Skin epidermis (tissue), 12 donors: ENCODE measurements at regions not wholly inside any gene's neighbourhood (a gene's known extent, or its start where the extent isn't known, plus 50 kb on each side); places are given as distances from the start of the nearest gene placed in this dataset.

Experiments
- H3K27ac ChIP-seq, 21 experiments: fragments of 200-600 bp; sonication (generic) in 11 of 21; one replicate each; pipeline ENCODE4 v1.5.0; 2020; ENCODE audit warnings: mild to moderate bottlenecking in 3 of 21, inconsistent platforms in 2 of 21, moderate library complexity in 2 of 21
- H3K4me3 ChIP-seq, 7 experiments: fragments of 200-600 bp; sonication (generic) in 2 of 7; one replicate each; pipeline ENCODE4 v1.5.0; 2020; ENCODE audit warnings: inconsistent platforms in 2 of 7, mild to moderate bottlenecking in 2 of 7, moderate library complexity in 1 of 7

GRCh38 chr10:44824607-44825006, 86.5 kb upstream of the TMEM72 start:
- H3K4me3 ChIP-seq: no peak overlapping the region
- no peak overlapping the region for H3K27ac ChIP-seq

GRCh38 chr10:44827431-44828006, 83.6 kb upstream of the TMEM72 start:
- no peak overlapping the region for H3K27ac ChIP-seq
- H3K4me3 ChIP-seq: no peak overlapping the region

- Histone ChIP-seq H3K4me3 (no peak overlapping the region), H3K27ac (no peak overlapping the region)
These were observed 82.5 kb upstream of the TMEM72 start for GRCh38 chr10:44828508-44829142.

GRCh38 chr10:44829426-44829825, 81.7 kb upstream of the TMEM72 start:
- Histone ChIP-seq H3K4me3 (no peak overlapping the region), H3K27ac (no peak overlapping the region)

- Histone ChIP-seq H3K4me3 (no peak overlapping the region), H3K27ac (no peak overlapping the region)
These were observed 81.1 kb upstream of the TMEM72 start for GRCh38 chr10:44830022-44830421.

- Histone ChIP-seq H3K4me3 (no peak overlapping the region), H3K27ac (no peak overlapping the region)
These were observed 79.6 kb upstream of the TMEM72 start for GRCh38 chr10:44831581-44831980.

- Histone ChIP-seq H3K27ac (no peak overlapping the region), H3K4me3 (no peak overlapping the region)
These were observed 78.3 kb upstream of the TMEM72 start for GRCh38 chr10:44832595-44833390.

GRCh38 chr10:44834131-44834530, 77.0 kb upstream of the TMEM72 start:
- Histone ChIP-seq H3K27ac (no peak overlapping the region), H3K4me3 (no peak overlapping the region)

GRCh38 chr10:44835300-44835699, 75.8 kb upstream of the TMEM72 start:
- H3K27ac ChIP-seq: no peak overlapping the region
- H3K4me3 ChIP-seq: no peak overlapping the region

GRCh38 chr10:44843484-44843883, 67.7 kb upstream of the TMEM72 start:
- no peak overlapping the region for H3K4me3 ChIP-seq
- no peak overlapping the region for H3K27ac ChIP-seq

GRCh38 chr10:44845361-44846175, 65.6 kb upstream of the TMEM72 start:
- no peak overlapping the region for H3K4me3 ChIP-seq
- H3K27ac ChIP-seq: no peak overlapping the region

GRCh38 chr10:44847110-44847509, 64.0 kb upstream of the TMEM72 start:
- Histone ChIP-seq H3K27ac (no peak overlapping the region), H3K4me3 (no peak overlapping the region)

- no peak overlapping the region for H3K27ac ChIP-seq
- no peak overlapping the region for H3K4me3 ChIP-seq
These were observed 62.9 kb upstream of the TMEM72 start for GRCh38 chr10:44848211-44848610.

- Histone ChIP-seq H3K27ac (no peak overlapping the region), H3K4me3 (no peak overlapping the region)
These were observed 61.2 kb upstream of the TMEM72 start for GRCh38 chr10:44849936-44850335.

- no peak overlapping the region for H3K27ac ChIP-seq
- no peak overlapping the region for H3K4me3 ChIP-seq
These were observed 60.7 kb upstream of the TMEM72 start for GRCh38 chr10:44850356-44850934.

GRCh38 chr10:44851413-44851812, 59.7 kb upstream of the TMEM72 start:
- Histone ChIP-seq H3K4me3 (no peak overlapping the region), H3K27ac (no peak overlapping the region)

GRCh38 chr10:44851881-44852280, 59.3 kb upstream of the TMEM72 start:
- H3K27ac ChIP-seq: no peak overlapping the region
- H3K4me3 ChIP-seq: no peak overlapping the region

GRCh38 chr10:44853148-44853734, 57.9 kb upstream of the TMEM72 start:
- H3K4me3 ChIP-seq: no peak overlapping the region

GRCh38 chr10:44853796-44854195, 57.3 kb upstream of the TMEM72 start:
- H3K27ac ChIP-seq: no peak overlapping the region
- no peak overlapping the region for H3K4me3 ChIP-seq

More at GRCh38 chr10:44853148-44853734, 57.9 kb upstream of the TMEM72 start:
- no peak overlapping the region for H3K27ac ChIP-seq
